HT-29 (cell line): ENCODE measurements at regions not wholly inside any gene's neighbourhood (a gene's known extent, or its start where the extent isn't known, plus 50 kb on each side); places are given as distances from the start of the nearest gene placed in this dataset.

Experiments
- DNase-seq: peaks from one replicate; pipeline ENCODE4 v3.0.0-alpha.2; 2015; ENCODE audit warnings: low spot score

DNA sequence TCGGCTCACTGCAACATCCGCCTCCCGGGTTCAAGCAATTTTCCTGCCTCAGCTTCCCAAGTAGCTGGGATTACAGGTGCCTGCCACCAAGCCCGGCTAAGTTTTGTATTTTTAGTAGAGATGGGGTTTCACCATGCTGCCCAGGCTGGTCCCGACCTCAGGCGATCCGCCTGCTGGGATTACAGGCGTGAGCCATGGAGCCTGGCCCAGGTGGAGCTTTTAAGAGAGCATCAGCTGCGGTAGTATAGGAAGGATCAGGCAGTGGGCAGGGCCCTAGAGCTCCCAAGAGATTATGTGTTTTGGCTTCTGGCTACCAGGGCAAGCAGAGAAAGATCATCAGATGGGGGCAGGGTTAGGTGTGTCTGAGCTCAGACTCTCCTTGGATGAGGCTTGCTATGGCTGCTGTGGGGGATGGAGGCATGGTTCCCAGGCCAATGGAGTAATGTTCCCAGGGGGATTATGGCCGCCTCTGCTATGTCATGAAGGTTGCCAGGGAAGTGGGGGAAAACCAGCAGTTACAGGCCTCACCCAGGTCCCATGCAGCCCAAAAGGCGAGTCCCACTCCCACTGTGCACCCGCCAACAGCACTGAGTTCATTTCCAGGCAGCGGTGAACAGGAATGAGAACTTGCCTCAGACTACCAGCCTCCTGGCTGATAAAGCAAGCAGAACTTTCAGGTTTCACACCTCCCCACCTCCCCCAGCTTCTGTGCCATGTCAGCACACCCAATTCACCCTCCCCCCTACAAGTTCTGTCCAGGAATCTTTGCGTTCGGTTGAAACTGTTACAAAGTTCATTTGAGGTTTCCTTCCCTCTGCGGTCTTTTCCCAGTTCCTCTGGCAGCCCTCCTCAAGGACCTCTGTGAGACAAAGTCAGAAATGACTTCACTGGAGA lies 507.6 kb downstream of the SPATA31D1 start:
- no peak for DNase-seq

DNA sequence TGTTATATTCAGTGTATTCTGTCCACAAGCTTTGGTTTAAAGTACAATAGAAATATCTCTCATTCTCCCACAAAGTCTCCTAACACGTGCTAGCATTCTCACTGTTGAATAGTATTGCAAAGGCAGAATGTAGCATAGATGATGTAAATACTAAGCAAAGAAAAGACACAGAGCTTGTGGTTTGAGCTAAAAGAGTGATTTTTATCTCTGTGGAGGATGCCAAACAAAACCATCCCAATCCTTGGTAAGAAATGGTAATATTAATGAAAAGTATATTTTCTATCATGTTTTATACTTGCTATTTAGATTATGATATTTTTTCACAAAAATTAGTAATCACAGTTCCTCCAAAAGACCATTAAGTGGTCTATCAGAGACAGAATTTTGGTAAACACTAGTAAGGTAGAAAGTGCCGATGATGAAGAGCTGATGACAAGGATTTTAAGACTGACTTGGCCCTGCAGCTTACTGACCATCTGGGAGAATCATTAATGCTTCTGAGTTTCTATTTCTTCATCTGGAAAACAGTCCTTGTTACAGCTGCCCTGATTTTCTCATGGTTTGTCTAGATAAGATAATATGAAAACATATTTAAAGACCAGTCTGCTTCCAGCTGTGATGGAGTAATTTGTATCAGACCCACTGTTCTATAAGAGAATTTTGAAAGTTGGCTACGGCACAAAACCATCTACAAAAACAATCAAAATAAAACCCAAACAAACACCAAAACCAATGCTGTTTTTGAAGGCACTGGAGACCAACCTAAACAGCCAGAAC lies 510.2 kb downstream of the SPATA31D1 start:
- no peak for DNase-seq

DNA sequence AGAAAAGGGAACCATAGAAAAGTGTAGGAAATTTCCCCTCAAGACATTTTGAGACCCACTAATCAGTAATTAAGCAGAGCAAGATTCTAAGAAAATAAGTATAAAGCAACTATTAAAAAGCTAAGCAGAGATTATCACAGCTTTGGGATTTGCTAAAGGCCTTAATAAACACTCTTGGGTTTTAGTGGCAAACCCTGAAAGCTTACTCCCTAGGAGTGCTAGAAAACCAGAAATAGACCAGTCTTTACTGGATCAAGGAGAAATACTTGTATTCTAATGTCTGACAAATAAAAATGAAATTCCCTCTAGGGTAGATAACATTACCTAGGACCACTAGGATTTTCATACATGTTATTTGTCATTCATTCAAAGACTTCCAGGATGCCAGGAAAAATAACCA lies 510.8 kb downstream of the SPATA31D1 start:
- DNase-seq = no peak

- DNase-seq = no peak
Observed at GRCh38 chr9:82504620-82505019, 516.0 kb downstream of the SPATA31D1 start.

GRCh38 chr9:82511626-82512025 lies 523.1 kb downstream of the SPATA31D1 start:
- DNase-seq = no peak

DNA sequence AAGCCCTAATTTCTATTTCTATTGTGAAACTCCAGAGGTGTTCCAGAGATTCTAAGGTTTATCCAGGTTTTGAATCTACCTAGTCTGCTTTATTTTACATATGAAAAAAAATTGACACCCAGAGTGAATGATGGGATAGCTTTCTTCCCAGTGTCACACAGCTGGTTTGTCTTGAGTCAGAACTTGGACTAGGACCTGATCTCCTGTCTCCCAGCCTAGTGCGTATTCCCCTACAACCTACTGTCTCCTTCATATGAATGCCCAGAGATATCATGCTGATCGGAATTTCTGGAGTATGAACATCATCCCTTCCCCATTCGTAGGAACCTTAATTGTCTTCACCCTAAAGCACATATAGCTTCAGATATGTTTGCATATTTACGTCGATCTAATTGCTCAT lies 524.2 kb downstream of the SPATA31D1 start:
- no peak for DNase-seq

GRCh38 chr9:82513242-82513751 lies 524.7 kb downstream of the SPATA31D1 start:
- no peak for DNase-seq

DNA sequence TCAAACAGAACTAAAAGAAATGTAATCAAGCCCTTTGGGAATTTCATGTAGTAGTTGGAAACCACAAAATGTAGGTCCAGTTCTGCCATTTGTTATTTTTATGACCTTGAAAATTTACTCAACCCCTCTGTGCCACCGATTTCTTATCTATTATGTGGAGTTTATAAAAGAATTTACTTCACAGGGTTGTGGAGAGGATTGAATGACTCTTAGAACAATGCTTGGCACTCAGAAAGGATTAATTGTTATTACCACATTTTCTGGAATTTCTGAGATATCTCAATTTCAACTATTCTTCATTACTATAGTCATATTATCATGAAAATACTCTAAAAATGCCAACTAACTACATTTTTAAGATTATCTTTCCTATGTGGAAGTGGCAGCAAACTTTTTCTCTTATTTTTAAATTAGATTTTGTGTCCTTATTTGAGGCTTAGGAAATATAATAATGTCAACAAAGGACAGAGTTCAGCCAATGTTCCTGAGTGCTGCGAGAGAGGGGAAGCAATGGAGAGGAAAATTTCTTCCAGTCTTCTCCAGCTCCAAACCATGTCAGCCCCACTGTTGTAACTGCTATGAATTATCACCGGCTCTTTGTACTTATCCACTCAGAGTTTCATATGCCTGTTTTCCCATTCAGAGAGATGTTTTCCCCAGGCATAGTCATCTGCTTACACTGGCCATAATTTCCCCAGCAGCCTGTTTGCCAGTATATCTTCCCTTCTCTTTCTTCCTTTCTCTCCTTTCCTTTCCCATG lies 525.6 kb downstream of the SPATA31D1 start:
- DNase-seq = no peak

GRCh38 chr9:82518868-82519267 lies 530.3 kb downstream of the SPATA31D1 start:
- no peak for DNase-seq

- no peak for DNase-seq
Observed at GRCh38 chr9:82519332-82519731, 530.8 kb downstream of the SPATA31D1 start.

DNA sequence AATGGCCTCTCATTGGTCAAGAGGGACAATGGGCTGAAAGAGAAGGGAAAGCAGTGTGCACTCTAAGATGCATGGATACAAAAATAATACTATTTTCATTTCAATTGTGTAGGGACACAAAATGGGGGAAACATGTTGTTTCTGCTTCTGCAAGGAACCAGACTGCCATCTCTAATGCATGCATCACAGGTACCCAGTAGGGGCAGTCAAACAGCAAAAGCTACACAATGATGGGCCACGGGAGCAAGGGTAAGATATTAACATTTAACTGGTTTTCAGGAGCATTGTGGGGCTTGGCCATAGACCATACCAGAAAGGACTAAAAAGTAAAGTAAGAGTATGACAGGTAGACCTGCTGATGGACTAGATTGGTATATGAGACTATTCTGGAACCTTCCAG lies 535.8 kb downstream of the SPATA31D1 start:
- DNase-seq = no peak

- no peak for DNase-seq
Observed at GRCh38 chr9:82526577-82526976, 536.4 kb downstream of the RASEF start.

DNA sequence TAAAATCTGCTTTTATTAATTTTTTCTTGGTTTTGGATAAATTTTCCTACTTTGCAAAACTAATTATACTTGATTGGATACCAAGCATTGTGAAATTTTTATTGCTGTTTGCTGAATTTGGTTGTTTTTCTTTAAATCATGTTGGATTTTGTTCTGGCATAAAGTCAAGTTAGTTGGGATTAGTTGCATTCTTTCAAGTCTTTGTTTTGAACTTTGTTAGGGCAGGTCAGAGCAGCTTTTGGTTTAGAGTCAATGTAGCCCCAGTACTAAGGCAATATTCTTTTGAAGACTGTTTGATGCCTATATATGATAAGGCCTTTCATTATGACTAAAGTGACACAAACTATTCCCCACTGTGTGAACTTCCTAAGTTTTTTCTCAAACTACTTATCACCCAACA lies 531.1 kb downstream of the RASEF start:
- no peak for DNase-seq

DNA sequence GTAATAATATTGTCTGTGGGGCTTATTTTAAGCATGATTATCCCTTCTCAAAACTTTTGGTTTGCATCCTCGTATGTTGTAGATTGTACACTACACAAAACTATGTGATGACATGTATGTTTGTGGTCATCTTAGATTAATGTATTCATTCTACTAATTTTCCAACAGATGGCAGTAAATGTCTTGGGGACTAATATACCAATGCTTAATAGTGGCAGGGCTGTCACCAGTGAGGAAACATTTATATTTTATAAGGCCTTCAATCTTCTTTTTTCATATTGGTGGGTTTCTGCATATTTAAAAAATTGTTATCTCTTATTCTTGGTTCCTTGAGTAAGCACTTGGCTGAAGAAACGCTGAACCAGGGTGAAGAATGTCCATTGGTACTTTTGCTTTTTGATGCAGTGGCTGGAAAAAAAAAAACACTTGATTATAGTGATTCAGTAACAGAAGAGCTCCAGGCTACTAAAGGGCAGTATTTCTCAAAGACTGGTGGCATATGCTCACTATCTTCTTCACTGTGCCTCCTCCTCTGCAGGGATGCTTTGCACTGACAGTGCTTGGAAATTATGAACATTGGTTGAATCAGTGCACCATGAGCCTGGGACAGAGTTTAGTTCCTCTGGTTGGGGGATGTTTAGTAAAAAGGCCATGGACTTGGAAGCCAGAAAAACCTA lies 530.3 kb downstream of the RASEF start:
- DNase-seq = peak; percentile 26

DNA sequence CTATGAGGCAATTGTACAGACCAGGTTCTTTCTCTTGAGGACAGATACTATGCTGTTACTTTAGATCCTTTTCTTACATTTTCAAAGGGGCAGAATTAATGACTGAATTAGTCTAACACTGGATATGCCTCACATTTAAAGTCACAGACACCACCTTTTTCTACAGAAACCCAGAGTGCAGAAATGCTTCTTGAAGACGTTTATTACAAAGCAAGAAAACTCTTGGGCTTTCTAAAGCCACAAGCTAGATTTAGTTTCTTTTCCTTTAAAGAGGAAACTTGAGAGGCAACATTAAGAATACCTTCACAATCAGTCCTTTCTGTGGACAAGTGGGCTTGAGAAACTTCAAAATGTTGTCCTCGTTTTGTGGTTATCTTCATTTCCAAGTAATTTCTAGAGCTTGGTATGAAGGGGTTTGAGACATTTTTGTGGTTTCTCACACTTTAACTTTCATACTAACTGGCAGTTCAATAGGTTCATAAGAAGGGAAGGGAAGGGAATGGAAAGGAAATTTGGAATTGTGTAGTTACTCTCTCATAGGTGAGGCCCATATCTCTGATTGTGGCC lies 527.4 kb downstream of the RASEF start:
- DNase-seq = no peak

DNA sequence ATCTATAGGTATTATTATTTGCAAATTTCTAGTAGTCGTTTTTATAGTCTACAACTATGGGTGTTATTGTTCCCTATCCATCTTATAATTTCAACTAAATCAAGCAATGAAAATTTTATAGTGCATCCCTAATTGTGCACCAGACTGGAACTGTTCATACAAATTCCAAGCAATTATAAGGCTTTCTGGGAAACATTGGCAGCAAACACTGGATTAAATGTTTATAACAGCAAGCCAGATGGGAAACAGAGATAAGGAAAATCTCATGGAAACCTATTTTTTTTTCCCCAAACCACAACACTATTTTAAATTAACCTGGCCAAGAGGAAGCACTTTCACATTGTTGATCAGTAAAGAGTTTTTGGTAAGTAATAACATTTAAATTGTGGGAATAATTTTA lies 524.3 kb downstream of the RASEF start:
- DNase-seq = no peak

GRCh38 chr9:82539146-82539545 lies 523.8 kb downstream of the RASEF start:
- no peak for DNase-seq

GRCh38 chr9:82539856-82540579 lies 522.9 kb downstream of the RASEF start:
- no peak for DNase-seq

GRCh38 chr9:82543726-82544125 lies 519.2 kb downstream of the RASEF start:
- DNase-seq = no peak

- no peak for DNase-seq
Observed at GRCh38 chr9:82546136-82546535, 516.8 kb downstream of the RASEF start.
